ENCODE measurements at regions not wholly inside any gene's neighbourhood (a gene's known extent, or its start where the extent isn't known, plus 50 kb on each side); places are given as distances from the start of the nearest gene placed in this dataset.

DNA sequence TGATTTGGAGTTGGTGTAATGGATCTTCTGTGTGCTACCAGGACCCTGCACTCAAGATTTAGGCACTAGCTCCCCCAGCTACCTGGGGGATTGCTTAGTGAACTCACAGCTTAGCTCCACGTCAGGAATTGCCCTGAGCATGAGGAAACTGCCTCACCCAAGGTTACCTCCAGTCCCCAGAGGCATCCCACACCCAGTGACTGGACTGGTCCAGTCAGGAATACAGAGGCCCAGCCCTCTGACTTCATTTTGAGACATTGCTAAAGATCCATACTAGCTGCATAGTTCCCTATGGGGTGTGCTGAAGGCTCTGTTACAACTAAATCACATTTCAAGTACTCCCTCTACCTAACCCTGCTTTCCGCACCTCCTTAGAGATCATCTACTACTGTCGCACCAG is 364.7 kb downstream of the EFNA5 start:
- no peak for ATAC-seq
- no peak for TF ChIP-seq CSDC2 (CRISPR knock-in tag; IDR thresholded peaks at IDR 0.05)

DNA sequence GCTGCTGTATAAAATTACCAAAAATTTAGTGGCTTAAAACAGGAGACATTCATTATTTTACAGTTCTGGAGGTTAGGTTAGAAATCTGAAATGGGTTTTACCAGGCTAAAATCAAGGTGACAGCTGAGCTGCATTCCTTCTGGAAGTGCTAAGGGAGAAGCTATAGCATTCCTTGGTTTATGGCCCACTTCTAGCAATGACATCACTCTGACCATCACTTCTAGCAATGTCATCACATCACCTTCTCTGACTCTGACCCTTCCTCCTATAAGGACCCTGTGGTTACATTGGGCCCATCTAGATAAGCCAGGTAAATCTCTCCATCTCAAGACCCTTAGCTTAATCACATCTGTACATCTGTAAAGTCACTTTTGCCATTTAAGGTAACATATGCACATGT is 366.1 kb downstream of the EFNA5 start:
- TF ChIP-seq, protein P1, sequence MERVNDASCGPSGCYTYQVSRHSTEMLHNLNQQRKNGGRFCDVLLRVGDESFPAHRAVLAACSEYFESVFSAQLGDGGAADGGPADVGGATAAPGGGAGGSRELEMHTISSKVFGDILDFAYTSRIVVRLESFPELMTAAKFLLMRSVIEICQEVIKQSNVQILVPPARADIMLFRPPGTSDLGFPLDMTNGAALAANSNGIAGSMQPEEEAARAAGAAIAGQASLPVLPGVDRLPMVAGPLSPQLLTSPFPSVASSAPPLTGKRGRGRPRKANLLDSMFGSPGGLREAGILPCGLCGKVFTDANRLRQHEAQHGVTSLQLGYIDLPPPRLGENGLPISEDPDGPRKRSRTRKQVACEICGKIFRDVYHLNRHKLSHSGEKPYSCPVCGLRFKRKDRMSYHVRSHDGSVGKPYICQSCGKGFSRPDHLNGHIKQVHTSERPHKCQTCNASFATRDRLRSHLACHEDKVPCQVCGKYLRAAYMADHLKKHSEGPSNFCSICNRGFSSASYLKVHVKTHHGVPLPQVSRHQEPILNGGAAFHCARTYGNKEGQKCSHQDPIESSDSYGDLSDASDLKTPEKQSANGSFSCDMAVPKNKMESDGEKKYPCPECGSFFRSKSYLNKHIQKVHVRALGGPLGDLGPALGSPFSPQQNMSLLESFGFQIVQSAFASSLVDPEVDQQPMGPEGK (CRISPR knock-in tag; IDR thresholded peaks at IDR 0.05; ENCODE audit: borderline replicate concordance) = no peak
- no peak for TF ChIP-seq TCF4 (CRISPR knock-in tag; IDR thresholded peaks at IDR 0.05; ENCODE audit: borderline replicate concordance)
- no peak for TF ChIP-seq BACH2 (CRISPR knock-in tag; IDR thresholded peaks at IDR 0.05; ENCODE audit: borderline replicate concordance)
- TF ChIP-seq ZC3H10 (CRISPR knock-in tag; IDR thresholded peaks at IDR 0.05) = no peak
- no peak for ATAC-seq

DNA sequence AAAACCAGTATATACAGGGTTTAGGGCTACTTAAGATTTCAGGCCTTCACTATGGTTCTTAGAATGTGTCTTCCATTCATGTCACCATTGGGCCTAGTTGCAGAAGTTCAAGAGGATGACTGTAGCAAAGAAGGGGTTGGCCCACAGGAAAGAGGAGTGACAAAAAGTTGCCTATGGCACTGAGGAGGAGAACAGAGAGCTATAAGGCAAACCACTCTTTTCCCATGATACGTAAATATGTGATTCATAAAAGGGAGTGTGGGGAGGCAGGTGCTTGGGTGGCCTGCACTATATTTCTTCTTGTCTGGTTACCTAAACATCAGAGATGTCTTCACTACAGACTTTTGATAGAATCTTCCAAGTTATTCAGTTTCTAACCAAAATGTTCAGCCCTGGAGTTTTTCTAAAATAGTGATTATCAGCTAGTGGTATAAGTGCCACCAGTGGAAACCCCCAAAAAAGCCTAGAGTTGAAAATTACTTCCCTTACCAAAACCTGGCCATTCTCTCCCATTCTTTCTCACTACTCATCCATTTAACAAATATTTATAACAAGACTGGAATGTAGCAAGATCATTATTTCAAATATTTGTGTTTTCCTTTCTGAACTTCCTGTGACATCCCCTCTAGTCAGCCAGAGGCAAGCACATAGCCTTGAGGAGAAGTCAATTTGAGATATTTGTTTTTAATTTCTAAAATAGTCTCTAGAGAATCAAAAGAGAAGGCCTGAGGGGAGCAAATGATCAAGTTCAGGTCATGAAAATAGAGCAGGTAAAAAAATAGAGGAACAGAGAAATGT is 367.4 kb downstream of the EFNA5 start:
- no peak for ATAC-seq
- TF ChIP-seq ARNTL (CRISPR knock-in tag; IDR thresholded peaks at IDR 0.05; ENCODE audit: borderline replicate concordance, low read depth) (no peak), SNAI2 (CRISPR knock-in tag; IDR thresholded peaks at IDR 0.05) (no peak), ZNF8 (CRISPR knock-in tag; IDR thresholded peaks at IDR 0.05) (no peak), TOX (CRISPR knock-in tag; IDR thresholded peaks at IDR 0.05; ENCODE audit: borderline replicate concordance) (no peak), ZNF70 (CRISPR knock-in tag; IDR thresholded peaks at IDR 0.05) (no peak), ZNF565 (CRISPR knock-in tag; conservative IDR thresholded peaks at IDR 0.05; ENCODE audit: low read depth) (no peak), CSDC2 (CRISPR knock-in tag; IDR thresholded peaks at IDR 0.05) (no peak), PPARA (CRISPR knock-in tag; IDR thresholded peaks at IDR 0.05; ENCODE audit: borderline replicate concordance) (no peak), RARB (CRISPR knock-in tag; IDR thresholded peaks at IDR 0.05) (no peak), ZFP30 (CRISPR knock-in tag; IDR thresholded peaks at IDR 0.05) (no peak), ISL1 (CRISPR knock-in tag; IDR thresholded peaks at IDR 0.05) (no peak)
- TF ChIP-seq, protein P2, sequence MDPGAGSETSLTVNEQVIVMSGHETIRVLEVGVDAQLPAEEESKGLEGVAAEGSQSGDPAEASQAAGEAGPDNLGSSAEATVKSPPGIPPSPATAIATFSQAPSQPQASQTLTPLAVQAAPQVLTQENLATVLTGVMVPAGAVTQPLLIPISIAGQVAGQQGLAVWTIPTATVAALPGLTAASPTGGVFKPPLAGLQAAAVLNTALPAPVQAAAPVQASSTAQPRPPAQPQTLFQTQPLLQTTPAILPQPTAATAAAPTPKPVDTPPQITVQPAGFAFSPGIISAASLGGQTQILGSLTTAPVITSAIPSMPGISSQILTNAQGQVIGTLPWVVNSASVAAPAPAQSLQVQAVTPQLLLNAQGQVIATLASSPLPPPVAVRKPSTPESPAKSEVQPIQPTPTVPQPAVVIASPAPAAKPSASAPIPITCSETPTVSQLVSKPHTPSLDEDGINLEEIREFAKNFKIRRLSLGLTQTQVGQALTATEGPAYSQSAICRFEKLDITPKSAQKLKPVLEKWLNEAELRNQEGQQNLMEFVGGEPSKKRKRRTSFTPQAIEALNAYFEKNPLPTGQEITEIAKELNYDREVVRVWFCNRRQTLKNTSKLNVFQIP (CRISPR knock-in tag; IDR thresholded peaks at IDR 0.05; ENCODE audit: borderline replicate concordance, low read depth) = no peak
- TF ChIP-seq, protein P3, sequence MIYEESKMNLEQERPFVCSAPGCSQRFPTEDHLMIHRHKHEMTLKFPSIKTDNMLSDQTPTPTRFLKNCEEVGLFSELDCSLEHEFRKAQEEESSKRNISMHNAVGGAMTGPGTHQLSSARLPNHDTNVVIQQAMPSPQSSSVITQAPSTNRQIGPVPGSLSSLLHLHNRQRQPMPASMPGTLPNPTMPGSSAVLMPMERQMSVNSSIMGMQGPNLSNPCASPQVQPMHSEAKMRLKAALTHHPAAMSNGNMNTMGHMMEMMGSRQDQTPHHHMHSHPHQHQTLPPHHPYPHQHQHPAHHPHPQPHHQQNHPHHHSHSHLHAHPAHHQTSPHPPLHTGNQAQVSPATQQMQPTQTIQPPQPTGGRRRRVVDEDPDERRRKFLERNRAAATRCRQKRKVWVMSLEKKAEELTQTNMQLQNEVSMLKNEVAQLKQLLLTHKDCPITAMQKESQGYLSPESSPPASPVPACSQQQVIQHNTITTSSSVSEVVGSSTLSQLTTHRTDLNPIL (CRISPR knock-in tag; IDR thresholded peaks at IDR 0.05; ENCODE audit: low read depth) = no peak
- TF ChIP-seq, protein P4, sequence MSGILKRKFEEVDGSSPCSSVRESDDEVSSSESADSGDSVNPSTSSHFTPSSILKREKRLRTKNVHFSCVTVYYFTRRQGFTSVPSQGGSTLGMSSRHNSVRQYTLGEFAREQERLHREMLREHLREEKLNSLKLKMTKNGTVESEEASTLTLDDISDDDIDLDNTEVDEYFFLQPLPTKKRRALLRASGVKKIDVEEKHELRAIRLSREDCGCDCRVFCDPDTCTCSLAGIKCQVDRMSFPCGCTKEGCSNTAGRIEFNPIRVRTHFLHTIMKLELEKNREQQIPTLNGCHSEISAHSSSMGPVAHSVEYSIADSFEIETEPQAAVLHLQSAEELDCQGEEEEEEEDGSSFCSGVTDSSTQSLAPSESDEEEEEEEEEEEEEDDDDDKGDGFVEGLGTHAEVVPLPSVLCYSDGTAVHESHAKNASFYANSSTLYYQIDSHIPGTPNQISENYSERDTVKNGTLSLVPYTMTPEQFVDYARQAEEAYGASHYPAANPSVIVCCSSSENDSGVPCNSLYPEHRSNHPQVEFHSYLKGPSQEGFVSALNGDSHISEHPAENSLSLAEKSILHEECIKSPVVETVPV (CRISPR knock-in tag; IDR thresholded peaks at IDR 0.05) = no peak

DNA sequence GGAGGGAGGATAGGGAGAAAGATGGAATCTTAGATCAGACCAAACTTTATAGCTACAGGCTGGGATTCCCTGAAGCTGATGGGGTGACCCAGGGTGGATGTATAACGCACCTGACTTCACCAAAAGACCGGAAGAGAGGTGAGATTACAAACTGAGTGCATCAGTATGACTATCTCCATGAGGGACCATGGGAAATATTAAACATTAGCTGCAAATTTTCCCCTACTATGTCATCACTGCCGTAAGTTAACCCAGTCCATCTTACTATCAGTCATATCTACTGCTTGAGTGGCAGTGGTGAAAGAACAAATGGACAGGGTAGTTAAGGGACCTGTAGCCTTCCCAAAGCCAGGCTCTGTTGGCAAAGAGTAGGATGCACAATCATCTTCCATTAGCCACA is 368.3 kb downstream of the EFNA5 start:
- ATAC-seq = no peak

More for the DNA sequence above, 368.3 kb downstream of the EFNA5 start:
- no peak for TF ChIP-seq BACH2 (CRISPR knock-in tag; IDR thresholded peaks at IDR 0.05; ENCODE audit: borderline replicate concordance)
- TF ChIP-seq ZNF70 (CRISPR knock-in tag; IDR thresholded peaks at IDR 0.05) = no peak
- TF ChIP-seq, protein P4 (CRISPR knock-in tag; IDR thresholded peaks at IDR 0.05) = no peak
- no peak for TF ChIP-seq ZNF565 (CRISPR knock-in tag; conservative IDR thresholded peaks at IDR 0.05; ENCODE audit: low read depth)
- TF ChIP-seq ARNTL (CRISPR knock-in tag; IDR thresholded peaks at IDR 0.05; ENCODE audit: borderline replicate concordance, low read depth) = no peak
- no peak for TF ChIP-seq ZNF8 (CRISPR knock-in tag; IDR thresholded peaks at IDR 0.05)
- no peak for TF ChIP-seq TOX (CRISPR knock-in tag; IDR thresholded peaks at IDR 0.05; ENCODE audit: borderline replicate concordance)
